C1 segment of cervical spinal cord (tissue), 14 donors: ENCODE measurements at regions not wholly inside any gene's neighbourhood (a gene's known extent, or its start where the extent isn't known, plus 50 kb on each side); places are given as distances from the start of the nearest gene placed in this dataset.

Experiments used
- DNase-seq, 14 donors: peaks; one replicate each; lab custom pipeline; 2025; lab: John Stamatoyannopoulos, UW

DNA sequence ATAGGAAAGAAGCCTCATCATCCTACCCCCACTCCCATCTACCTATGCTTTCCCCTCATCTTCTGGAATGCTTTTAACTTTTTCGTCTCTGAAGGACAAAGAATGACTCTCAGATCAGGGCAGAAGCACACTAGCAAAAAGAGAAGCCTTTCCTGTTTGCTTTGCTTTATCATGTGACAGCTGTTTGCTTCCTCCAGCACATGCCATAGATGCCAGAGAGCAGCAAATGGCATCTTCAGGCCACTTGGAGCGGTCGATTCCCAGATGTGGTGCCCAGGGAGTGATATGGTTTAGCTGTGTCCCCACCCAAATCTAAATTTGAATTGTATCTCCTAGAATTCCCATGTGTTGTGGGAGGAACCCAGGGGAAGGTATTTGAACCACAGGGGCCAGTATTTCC is 294.8 kb downstream of the GADD45G start:
- no peak for DNase-seq

DNA sequence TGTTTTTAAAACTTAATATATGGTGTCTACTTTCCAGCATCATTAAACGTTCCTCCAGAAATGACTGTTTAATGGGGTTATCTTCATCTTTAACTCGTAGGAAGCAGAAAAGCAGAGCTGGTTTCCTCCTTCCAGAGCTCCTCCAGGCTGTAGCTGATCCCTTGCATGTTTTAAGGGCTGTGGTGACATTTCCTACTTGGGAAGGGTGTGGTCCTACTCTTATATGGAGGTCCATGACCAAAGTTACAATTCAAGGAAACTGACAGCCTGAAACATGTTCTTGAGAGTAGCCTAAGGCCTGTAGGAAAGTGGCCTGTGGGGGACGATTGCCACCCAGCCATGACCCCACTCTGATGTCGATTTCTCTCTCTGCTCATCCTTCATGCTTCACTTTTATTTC is 297.1 kb downstream of the GADD45G start:
- no peak for DNase-seq

DNA sequence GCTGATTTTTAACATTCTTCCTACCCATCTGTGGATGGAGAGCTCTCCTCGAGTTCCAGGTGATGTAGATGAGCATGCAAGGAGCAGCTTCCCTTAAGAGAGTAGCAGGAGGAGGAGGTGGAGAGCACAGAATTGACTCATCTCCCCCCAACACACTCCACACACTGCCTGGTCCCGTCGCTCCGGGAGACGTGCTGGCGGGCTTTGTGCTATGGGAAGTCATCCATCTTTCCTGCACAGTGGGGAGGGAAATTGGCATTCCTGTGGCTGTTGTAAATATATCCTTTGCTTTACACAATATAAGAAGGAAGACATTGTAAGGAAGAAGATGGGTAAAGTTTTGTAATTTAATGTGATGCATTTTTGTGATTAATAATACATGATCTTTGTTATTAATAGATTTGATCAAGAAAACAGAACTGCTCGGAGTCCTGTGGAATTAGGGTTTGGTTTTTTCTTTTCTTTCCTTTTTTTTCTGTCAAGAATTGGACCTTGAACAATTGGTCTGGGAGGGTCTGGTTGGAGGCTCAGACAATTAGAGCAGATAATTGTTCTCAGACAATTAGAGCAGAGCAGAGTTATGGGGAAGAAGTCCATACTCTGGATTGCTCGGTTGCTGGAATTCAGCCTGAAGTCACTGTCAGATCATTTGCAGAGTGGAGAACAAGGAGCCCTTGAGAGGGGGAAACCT is 297.8 kb downstream of the GADD45G start:
- DNase-seq: peak in 1 of 14 donors; percentile 21

DNA sequence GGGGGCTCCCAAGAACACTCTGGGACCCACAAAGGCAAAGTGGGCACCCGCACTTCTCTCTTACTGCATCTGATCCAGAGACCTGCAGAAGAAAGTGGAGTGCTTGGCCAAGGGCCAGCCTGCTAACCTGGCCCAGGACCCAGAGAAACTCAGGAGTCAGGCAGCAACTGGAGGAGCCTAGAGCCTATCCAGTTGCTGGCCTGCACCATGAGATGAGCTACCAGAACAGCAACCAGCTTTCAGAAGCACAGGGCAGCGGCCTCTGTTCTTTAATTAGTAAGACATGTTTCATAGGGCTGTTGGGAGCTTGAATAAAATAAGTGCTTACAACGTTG is 298.3 kb downstream of the GADD45G start:
- no peak for DNase-seq

DNA sequence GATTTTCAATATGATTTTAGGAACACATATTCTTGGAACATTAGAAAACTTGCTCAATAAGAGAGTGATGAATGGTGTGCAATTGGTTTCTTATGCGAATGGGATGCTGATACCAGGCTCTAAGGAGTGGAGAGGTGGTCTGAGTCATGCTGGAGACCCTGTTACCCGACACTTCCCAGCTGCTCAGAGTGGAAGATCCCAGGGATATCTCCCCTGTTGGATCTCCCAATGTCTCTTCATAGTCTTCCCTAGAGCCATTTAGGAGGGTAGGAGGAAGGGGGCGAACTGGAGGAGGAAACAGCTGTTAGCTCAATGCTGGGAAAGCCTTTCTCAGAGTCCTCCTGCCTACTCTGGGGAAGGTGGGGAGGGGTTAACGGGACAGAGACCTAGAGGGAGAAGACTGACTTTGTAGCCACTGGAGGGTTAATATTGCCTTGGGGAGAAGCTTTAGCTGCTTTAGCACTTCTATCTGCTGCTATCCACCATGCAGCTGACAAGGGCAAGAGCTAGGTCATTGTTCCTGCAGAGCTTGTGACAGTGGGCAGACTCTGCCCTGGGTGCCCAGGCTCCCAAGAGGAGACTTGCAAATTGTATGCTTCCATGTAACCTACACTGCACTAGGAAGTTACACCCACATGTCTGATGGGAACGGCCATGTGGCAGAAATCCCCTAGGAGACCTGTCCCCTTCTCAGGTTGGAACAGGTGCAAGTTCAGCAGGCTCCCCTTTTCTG is 301.0 kb downstream of the GADD45G start:
- no peak for DNase-seq

DNA sequence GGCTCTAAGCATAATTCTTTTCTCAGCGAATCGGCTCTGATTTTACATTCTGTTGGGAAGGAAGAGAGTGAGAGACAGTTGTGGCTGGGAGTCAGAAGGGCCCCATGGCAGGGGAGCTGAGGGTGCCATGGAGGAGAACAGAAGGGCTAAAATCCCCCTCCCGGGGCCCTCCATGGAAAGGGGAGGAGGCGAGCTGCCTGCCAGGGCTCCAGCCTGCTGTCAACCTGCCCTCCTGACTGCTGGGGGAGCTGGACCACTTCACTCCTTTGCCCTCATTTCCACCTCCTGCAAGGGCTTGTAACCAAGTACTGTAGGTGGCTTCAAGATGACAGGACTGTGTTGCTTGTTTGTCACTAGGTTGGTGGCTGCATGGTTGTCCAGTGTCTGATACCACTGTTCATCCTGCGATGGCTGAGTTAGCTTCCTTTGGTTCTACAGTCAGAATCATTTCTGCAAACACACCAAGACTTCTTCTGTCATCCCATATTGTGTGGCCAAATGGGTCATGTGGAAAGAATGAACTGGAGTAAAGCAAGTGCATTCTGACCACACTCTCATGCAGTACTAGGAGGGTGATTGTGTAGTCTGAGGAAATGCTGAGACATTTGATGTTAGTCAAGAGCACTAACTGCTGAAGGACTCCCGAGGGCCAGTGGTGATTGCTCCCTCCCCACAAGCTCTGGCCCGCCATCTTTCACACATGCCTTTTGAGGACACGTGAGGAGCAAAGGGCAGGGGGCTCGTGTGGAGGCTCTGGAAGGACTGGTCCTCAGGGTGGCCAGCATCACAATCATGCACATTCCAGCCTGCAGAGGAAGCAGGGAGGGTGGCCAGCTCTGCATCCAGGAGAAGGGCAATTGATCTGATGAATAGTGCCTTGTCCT is 307.2 kb downstream of the GADD45G start:
- DNase-seq: no peak

DNA sequence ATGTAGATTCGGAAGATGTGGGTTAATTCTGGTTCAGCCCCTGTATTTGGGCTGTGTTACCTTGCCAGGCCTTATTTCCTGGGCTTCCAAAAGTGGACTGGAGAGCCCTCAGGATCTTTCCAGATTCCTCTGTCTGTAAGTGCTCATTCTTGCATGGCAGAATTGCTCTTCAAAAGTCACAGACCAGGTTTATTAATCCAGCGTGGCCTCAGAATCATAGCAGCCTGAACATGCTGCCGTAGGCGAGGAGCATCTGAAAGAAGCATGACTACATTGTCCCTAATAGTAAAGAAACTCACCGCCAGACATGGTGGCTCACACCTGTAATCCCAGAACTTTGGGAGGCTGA is 307.8 kb downstream of the GADD45G start:
- no peak for DNase-seq

DNA sequence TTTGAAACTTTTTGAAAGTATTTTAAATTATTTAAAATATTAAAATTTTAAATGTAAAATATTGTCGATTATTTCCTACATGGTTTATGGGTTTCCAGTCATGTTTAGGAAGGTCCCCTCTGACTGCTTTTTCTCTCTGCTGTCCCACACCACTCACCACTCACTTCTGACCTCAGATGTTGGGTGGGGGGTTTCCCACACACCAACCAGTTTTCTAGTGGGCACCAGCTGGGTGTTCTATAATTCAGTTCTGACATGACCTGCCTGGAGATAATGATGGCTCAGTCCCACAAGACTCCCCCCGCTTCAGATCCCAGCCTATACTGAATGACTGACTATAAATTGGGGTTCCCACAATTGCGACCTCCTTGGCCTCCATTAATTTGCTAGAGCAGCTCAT is 310.4 kb downstream of the GADD45G start:
- DNase-seq: no peak

DNA sequence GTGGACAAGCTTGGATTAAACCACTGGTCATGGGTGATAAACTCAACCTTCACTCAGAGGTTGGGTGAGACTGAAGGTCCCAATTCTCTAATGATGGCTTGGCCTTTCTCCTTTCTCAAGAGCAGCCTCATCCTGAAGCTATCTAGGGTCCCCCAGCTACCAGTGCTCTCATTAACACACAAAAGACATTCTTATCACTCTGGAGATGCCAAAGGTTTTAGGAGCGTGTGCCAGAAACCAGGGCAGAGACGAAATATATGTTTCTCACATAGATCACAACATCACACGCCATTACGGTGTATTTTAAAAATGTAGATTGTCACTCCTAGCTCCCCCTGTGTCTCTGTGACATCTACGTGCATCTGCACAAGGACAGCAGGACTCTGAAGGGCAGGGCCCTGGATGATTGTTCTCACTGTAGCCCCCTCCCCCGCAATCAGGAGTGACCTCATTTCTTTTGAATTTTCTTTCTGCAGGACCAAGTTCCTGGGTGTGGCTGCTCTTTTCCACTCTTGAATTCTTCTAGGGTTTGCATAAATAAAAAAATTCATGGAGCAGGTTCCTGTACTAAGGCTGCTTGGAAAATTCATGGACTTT is 311.3 kb downstream of the GADD45G start:
- no peak for DNase-seq

DNA sequence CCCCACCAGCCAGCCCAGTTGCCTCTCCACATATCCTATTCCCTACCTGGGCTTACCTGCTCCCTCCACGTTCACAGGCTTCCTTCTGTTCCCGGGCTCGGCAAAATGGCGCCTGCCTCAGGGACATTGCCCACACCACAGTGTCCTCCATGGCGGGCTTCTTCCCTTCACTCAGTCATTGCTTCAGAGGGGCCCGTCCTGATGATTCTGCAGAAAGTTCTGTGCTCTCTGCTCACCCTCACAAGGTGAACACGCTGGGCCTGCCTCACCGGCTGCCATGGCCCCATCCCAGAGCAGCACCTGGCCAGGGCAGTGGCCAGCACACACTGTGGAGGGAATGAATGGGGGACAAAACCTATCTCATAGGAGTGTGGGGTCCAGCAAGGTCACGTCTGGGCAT is 313.0 kb downstream of the GADD45G start:
- DNase-seq: no peak

DNA sequence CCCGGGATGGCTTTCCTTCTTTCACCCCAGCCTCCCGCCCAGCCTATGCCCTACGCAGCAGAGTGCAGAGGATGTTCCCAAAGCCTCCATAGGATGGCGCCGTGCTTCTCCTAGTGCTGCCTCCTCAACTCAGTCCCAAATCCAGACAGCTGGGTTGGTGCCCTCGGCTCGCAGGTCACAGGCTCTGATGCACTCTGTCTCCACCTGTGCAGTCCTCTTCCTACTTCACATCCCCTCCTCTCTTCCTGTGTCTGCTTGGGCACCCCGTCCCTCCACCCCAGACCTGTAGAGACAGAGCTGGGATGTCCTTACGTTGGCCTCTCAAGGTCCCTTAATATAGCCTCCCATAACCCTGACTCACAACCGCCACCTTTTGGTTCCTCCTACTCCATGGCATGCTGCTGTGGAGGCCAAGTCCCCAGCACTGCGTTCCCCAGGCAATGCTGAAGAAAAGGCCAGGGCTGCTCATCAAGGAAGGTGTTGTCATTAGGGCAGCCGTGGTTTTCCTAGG is 314.4 kb downstream of the GADD45G start:
- DNase-seq: peak in 1 of 14 donors; percentile 17

DNA sequence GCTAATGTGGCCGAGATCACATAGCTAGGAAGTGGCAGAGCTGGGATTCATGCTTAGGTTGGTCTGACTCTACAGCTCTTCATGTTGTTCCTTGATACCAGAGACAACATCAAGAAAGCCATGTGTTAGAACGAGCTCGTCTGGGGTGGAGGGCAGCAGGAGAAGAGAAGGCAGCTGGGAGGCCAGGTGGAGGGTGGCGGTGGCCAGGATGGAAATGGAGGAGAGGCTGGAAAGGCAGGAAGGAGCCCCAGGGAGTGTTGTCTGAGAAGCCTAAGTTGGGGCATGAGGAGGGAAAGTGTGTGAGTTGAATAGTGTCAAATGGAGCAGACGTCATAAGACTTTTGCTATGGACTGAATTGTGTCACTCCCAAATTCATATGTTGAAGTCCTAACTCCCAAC is 315.3 kb downstream of the GADD45G start:
- DNase-seq: peak in 1 of 14 donors; percentile 66

DNA sequence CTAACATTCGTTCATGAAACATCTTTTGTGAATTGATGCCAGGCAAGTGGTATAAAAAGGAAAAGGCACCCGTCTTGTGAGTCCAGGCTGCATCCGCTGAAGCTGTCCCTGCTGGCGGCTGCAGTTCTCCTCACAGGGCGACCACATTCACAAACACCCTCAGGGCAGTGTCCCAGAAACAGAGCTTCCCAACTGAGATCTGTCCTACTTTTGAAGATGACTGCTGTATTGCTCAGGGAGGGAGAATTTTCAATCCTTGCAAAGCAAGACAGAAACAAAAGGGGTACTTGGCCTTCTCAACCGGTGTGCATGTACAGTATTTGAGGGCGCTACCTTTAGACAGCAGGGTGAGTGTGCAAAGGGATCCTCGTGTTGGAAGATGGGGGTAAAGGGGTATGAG is 316.1 kb downstream of the GADD45G start:
- DNase-seq: peak in 4 of 14 donors; percentile 8 to 95 (median 23)

DNA sequence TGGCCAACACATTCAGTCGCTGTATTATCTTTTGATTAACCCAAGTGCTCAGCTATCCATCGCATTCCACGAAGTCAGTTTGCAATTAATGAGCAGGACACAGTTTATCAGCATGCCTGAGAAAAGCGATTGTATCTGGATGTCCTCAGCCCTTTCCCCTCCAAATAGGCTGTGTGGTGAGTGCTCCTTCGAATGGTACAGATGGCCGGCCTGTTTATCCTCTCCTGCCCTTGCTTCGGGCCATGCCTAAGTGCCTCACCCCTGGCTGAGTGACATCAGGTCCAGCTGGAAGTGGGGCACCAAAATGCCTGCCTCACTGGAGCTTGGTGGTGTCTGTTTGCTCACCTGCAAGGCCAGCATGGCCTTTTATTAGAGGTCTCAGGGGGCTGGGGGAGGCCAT is 317.3 kb downstream of the GADD45G start:
- DNase-seq: peak in 1 of 14 donors; percentile 49

DNA sequence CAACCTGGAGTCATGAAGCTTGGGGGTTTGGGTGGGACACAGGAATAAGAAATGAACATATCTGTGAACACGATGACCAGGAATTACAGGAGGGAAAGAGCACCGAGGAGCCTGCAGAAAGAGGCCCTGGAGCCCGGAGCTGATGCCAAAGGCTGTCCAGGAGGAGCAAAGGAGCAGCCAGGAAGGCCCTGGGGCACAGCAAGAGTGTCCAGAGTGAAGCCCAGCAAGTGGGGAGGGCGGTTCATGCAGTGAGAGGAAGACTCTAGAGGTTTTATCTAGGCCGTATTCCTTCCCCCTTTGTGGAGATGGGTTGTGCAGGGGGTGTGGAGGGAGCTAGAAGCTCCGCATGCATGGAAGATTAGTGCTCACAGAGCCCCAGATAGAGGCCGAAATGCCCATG is 318.4 kb downstream of the GADD45G start:
- DNase-seq: no peak

DNA sequence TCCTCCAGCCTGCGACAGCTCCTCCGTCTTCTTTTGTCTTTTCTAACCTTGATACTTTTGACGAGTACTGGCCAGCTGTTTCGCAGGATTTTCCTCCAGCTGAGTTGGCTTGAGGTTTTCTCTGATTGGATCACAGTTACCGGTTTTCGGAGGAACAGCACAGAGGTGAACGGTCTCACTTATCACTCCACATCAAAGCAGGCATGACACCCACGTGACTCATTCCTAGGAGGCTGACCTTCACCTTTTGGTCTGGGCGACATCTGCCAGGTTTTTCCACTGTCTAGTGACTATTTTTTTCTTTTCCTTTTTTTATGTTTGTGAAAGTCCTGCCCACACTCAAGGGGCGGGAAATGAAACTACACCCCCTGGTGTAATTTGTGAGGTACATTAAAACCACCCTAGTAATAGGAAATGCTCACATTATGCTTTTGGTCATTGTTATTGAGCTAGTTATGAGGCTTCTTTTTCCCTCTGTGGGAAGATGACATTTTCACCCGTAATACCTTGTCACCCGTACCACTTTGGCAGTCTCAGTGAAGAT is 319.2 kb downstream of the GADD45G start:
- no peak for DNase-seq

DNA sequence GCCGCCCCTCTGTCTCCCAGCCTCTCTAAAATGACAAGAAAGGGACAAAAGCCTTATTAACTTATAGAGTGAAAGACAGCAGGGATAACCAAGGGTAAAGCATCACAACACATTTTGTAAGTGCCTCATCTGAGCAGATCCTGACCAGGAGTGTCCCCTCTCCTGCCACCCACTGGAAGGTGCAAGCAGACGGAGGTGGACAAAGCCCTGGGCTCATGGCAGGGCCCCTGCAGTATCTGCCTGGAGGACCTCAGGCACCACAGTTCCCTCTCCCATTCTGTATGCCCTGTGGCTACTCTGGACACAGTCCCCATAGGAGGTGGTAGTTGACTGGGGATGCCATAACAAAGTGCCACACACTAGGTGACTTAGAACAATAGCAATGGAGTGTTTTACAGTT is 319.8 kb downstream of the GADD45G start:
- no peak for DNase-seq

DNA sequence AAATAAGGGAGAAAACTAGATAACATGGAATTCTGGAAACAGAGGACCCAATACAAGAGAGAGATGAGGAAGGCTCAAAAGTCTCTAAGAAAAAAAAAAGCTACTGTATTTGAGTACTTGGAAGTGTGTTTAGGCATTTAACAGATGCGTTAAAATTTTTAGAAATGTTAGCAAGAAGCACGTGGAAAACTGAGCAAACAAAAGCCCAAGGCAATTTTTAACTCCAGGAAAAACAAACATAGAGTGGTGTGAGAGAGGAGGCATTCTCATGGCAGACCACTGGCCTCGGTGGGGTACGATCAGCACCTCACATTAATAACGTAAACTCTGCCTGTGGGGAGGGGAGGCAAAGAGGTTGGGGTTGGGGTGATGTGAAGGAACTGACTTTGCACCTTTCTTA is 321.4 kb downstream of the GADD45G start:
- no peak for DNase-seq

DNA sequence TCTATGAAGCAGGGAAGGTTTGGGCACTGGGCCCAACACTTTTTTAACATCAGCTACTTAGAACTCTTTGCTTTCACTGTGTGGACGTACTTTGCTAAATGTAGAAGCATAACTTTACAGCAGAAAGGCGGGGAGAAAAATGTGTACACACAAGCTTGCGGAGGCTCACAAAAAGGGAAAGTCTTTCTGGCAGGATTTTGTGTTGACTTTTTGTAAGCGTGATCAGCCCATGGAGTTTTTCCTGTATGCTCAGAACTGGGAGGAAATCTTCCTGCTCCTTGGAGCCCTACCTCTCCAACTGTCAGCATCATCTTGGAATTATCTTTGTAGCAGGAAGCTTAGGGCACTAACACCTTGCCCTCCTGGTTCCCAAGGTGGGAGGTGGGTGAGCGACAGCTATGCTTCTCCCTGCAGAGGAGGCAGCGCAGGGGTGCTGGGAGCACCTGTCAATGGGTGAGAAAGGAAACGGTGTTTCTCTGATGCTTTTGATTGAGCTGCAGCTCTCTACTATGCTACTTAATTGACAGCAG is 321.9 kb downstream of the GADD45G start:
- DNase-seq: no peak

DNA sequence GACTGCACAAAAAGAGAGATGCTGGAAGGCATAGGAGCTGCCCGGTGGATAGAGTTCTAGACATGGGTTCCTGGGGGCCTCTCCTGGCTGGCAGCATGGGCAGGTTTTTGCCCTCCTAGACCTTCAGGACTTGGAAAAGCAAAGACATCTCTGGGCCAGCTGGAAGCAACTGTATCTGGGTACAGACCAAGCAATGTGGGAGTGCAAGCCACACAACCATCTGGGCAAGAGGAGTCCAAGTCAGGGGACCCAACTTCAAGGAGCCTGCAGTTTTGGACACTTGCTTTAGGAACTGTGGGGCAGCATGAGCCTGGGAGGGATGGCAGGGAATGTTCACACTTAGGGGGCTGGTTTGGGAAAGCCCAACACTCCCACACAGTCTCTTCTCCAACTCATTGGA is 323.3 kb downstream of the GADD45G start:
- no peak for DNase-seq

DNA sequence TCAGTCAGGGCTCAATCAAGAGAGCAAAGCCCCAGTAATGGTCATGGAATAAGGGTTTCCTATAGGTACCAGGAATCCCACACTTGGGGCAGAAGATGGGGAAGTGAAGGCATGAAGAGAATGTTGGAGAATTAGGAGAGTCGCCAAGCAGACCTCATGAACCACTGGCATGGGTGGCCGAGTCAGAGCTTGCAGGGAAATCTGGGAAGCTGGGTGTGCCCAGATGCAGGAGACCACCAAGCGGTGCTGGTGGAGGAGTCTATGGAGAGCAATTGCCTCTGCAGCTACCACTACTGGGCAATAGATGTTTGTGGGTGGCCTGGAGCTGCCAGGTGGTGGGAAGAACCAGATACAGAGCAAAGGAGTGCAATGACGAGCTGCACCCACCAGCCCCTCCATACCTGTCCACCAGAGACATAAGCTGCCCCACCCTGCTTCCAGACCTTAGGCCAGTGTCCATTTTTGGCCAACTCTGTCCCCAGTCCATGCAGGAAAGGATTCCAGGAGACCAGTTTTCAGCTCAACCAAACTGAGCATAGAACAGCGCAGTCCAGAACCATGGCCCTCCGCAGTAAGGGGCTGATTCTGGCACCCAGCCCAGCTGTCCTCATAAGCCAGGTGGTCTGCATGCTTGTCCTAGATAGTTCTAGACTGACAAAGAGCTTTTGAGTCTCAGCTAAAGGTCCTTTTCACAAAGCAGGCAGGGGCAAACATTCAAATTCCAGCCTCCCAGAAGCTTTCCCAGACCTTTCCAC is 323.9 kb downstream of the GADD45G start:
- no peak for DNase-seq
